Prostate gland (tissue), 2 donors: ENCODE measurements at regions not wholly inside any gene's neighbourhood (a gene's known extent, or its start where the extent isn't known, plus 50 kb on each side); places are given as distances from the start of the nearest gene placed in this dataset.

ENCODE experiments used
- DNase-seq: peaks from one replicate; pipeline ENCODE4 v3.0.0-alpha.2; 2019; ENCODE audit warnings: low spot score
- H3K27ac ChIP-seq, 2 donors: fragments of 200-600 bp; sonication (generic); 2 replicates each; pipeline ENCODE4 v1.5.1; 2017 to 2019
- H3K27me3 ChIP-seq: fragments of 200-600 bp; sonication (generic); replicated peaks from 2 replicates; pipeline ENCODE4 v1.5.1; 2019; ENCODE audit not compliant: insufficient read depth
- H3K36me3 ChIP-seq, 2 donors: fragments of 200-600 bp; sonication (generic); 1 replicate in 1 of 2; 2 replicates in 1 of 2; pipeline versions ENCODE4 v1.5.1 to v1.8.1; 2017 to 2019
- H3K4me1 ChIP-seq: fragments of 200-600 bp; sonication (generic); replicated peaks from 2 replicates; pipeline ENCODE4 v1.5.1; 2019
- H3K4me3 ChIP-seq, 2 donors: fragments of 200-600 bp; sonication (generic); 2 replicates each; pipeline ENCODE4 v1.5.1; 2017 to 2019
- H3K9me3 ChIP-seq: fragments of 200-600 bp; sonication (generic); 2 replicates; pipeline ENCODE4 v1.5.1; 2017
- POLR2A ChIP-seq: fragments of 450-650 bp; IDR thresholded peaks from one replicate; pipeline ENCODE4 v1.6.1; 2016; ENCODE audit warnings: antibody characterized with exemption, mild to moderate bottlenecking
- POLR2AphosphoS5 ChIP-seq: sonication (generic); formaldehyde crosslinking; IDR thresholded peaks from one replicate; pipeline ENCODE4 v1.6.1; 2017; ENCODE audit warnings: antibody characterized with exemption
- WGBS: methylation state at CpG from one replicate; pipeline ENCODE4 v1.1.5; 2018; 5-methylcytosine and 5-hydroxymethylcytosine counted together
- intact Hi-C: fragments of 100-400 bp; cut with DNase I; formaldehyde crosslinking; loops from one replicate; pipeline ENCODE4 v1.14.2; 2022
- TF ChIP-seq, protein P1 (sequence below), 4 experiments: fragments of 200-600 bp in 2 of 4; fragments of 450-650 bp in 2 of 4; sonication (generic) in 2 of 4; IDR thresholded peaks; 1 replicate in 3 of 4; 2 replicates in 1 of 4; pipeline ENCODE4 v1.5.1; 2016 to 2019; ENCODE audit warnings: antibody characterized with exemption in 4 of 4, mild to moderate bottlenecking in 2 of 4, moderate library complexity in 2 of 4

- H3K4me3 ChIP-seq, result no peak overlapping the region
- H3K27ac ChIP-seq, result no peak overlapping the region
- no peak for DNase-seq
- intact Hi-C loops, result no loop called here
- TF ChIP-seq, protein P1, sequence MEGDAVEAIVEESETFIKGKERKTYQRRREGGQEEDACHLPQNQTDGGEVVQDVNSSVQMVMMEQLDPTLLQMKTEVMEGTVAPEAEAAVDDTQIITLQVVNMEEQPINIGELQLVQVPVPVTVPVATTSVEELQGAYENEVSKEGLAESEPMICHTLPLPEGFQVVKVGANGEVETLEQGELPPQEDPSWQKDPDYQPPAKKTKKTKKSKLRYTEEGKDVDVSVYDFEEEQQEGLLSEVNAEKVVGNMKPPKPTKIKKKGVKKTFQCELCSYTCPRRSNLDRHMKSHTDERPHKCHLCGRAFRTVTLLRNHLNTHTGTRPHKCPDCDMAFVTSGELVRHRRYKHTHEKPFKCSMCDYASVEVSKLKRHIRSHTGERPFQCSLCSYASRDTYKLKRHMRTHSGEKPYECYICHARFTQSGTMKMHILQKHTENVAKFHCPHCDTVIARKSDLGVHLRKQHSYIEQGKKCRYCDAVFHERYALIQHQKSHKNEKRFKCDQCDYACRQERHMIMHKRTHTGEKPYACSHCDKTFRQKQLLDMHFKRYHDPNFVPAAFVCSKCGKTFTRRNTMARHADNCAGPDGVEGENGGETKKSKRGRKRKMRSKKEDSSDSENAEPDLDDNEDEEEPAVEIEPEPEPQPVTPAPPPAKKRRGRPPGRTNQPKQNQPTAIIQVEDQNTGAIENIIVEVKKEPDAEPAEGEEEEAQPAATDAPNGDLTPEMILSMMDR (IDR thresholded peaks at IDR 0.05), result no peak
- TF ChIP-seq POLR2AphosphoS5 (no peak), POLR2A (no peak)
- H3K4me1 ChIP-seq, result no peaks in the 10 kb centered on the region
- no peaks in the 10 kb centered on the region for H3K36me3 ChIP-seq
- H3K9me3 ChIP-seq, result no peaks in the 10 kb centered on the region
- H3K27me3 ChIP-seq, result no peaks in the 10 kb centered on the region
Measured at GRCh38 chr14:28097585-28097984, 669.0 kb upstream of the FOXG1 start.

GRCh38 chr14:28098856-28099255 is 667.7 kb upstream of the FOXG1 start:
- WGBS, result 56% methylated on average over 1 of the region's 1 CpG
- Histone ChIP-seq H3K27me3 (no peaks in the 10 kb centered on the region), H3K9me3 (no peaks in the 10 kb centered on the region), H3K4me3 (no peak overlapping the region), H3K27ac (no peak overlapping the region), H3K4me1 (no peaks in the 10 kb centered on the region), H3K36me3 (no peaks in the 10 kb centered on the region)
- DNase-seq, result no peak
- intact Hi-C loops, result no loop called here
- TF ChIP-seq, protein P1 (IDR thresholded peaks at IDR 0.05), result no peak
- TF ChIP-seq POLR2AphosphoS5, result no peak
- no peak for TF ChIP-seq POLR2A

DNA sequence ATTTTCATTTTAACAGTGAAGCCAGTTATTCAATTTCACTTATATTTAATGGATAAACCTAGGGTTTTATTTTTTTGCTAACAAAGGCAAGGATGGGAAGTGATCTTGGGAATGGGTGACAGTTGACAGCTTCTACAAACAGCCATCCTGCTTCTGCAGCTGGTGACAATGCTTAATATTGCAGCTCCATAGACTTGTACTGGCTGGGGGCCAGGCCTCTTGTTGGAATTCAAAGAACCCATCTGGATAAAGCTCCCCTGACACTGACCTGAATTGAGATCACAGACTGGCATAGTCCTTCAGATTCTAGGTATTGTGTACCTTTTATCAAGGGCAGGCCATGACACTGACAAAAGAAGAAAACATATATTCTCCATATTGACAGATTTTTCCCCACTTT is 664.6 kb upstream of the FOXG1 start:
- intact Hi-C loops, result no loop called here
- TF ChIP-seq POLR2A (no peak), POLR2AphosphoS5 (no peak)
- TF ChIP-seq, protein P1 (IDR thresholded peaks at IDR 0.05), result no peak
- DNase-seq, result no peak
- H3K36me3 ChIP-seq, result no peaks in the 10 kb centered on the region
- no peaks in the 10 kb centered on the region for H3K9me3 ChIP-seq
- no peaks in the 10 kb centered on the region for H3K27me3 ChIP-seq
- H3K4me3 ChIP-seq, result no peak overlapping the region
- H3K27ac ChIP-seq, result no peak overlapping the region
- no peaks in the 10 kb centered on the region for H3K4me1 ChIP-seq

GRCh38 chr14:28102814-28103213 is 663.8 kb upstream of the FOXG1 start:
- TF ChIP-seq POLR2A (no peak), POLR2AphosphoS5 (no peak)
- TF ChIP-seq, protein P1 (IDR thresholded peaks at IDR 0.05), result no peak
- Histone ChIP-seq H3K4me1 (no peaks in the 10 kb centered on the region), H3K27me3 (no peaks in the 10 kb centered on the region), H3K27ac (no peak overlapping the region), H3K36me3 (no peaks in the 10 kb centered on the region), H3K9me3 (no peaks in the 10 kb centered on the region), H3K4me3 (no peak overlapping the region)
- intact Hi-C loops, result no loop called here
- no peak for DNase-seq
- WGBS, result 61% methylated on average over 3 of the region's 3 CpGs

GRCh38 chr14:28113311-28113710 is 653.3 kb upstream of the FOXG1 start:
- TF ChIP-seq POLR2AphosphoS5, result no peak
- no peak for TF ChIP-seq POLR2A
- TF ChIP-seq, protein P1 (IDR thresholded peaks at IDR 0.05), result no peak
- Histone ChIP-seq H3K27ac (no peak overlapping the region), H3K27me3 (no peaks in the 10 kb centered on the region), H3K36me3 (no peaks in the 10 kb centered on the region), H3K4me1 (no peaks in the 10 kb centered on the region), H3K9me3 (no peaks in the 10 kb centered on the region), H3K4me3 (no peak overlapping the region)
- DNase-seq, result no peak
- intact Hi-C loops, result no loop called here
- 89% methylated on average over 2 of the region's 2 CpGs for WGBS
